RWPE1 (cell line): ENCODE measurements at regions not wholly inside any gene's neighbourhood (a gene's known extent, or its start where the extent isn't known, plus 50 kb on each side); places are given as distances from the start of the nearest gene placed in this dataset.
"Not testable (repeated sequence)": the region's sequence is repeated elsewhere in the genome, so short reads cannot be mapped to it uniquely, and the experiment has no call there.

Experiments
- CTCF ChIA-PET: fragments of 350-600 bp; sonication (Branson Sonifier 250); formaldehyde crosslinking; extraction: SDS; loops from one replicate; lab custom pipeline; 2021; lab: Yijun Ruan, JAX
- POLR2A ChIA-PET: fragments of 400-600 bp; formaldehyde crosslinking; extraction: SDS; loops from one replicate; lab custom pipeline; 2020; ENCODE audit warnings: antibody characterized with exemption; ENCODE audit not compliant: low non-redundant PET; lab: Yijun Ruan, JAX
- DNase-seq: peaks from one replicate; pipeline ENCODE4 v3.0.0; 2012; ENCODE audit warnings: low spot score
- H3K27ac ChIP-seq: fragments of 450-650 bp; 2 replicates; pipeline ENCODE4 v1.5.1; 2017
- CTCF ChIP-seq: fragments of 450-650 bp; conservative IDR thresholded peaks from 2 replicates; pipeline ENCODE4 v1.5.1; 2017; ENCODE audit warnings: low read depth, mild to moderate bottlenecking

- no peak overlapping the region for H3K27ac ChIP-seq
- CTCF ChIA-PET: interaction anchor here (1.2 kb wide), 1 partner anchor 22 kb away, joined by 3 read pairs; no protein-coding TSS in a partner anchor
- POLR2A ChIA-PET: no interaction called here
- TF ChIP-seq CTCF: no peak
- no peak for DNase-seq
Observed at GRCh38 chr14:76298896-76299295, 77.0 kb upstream of the ESRRB start.

- POLR2A ChIA-PET, CTCF ChIA-PET, DNase-seq, H3K27ac ChIP-seq: not testable (repeated sequence)
Observed at GRCh38 chr14:76303188-76303587, 72.7 kb upstream of the ESRRB start.

GRCh38 chr14:76304536-76305267 lies 71.2 kb upstream of the ESRRB start:
- no peak for DNase-seq
- POLR2A ChIA-PET: no interaction called here
- TF ChIP-seq CTCF: no peak
- CTCF ChIA-PET: no interaction called here
- no peak overlapping the region for H3K27ac ChIP-seq

- no peak for TF ChIP-seq CTCF
- ChIA-PET CTCF (no interaction called here), POLR2A (no interaction called here)
- no peak for DNase-seq
- H3K27ac ChIP-seq: no peak overlapping the region
Observed at GRCh38 chr14:76305268-76305826, 70.6 kb upstream of the ESRRB start.

GRCh38 chr14:76306131-76306530 lies 69.8 kb upstream of the ESRRB start:
- CTCF ChIA-PET: no interaction called here
- H3K27ac ChIP-seq: no peak overlapping the region
- POLR2A ChIA-PET: no interaction called here
- TF ChIP-seq CTCF: no peak
- DNase-seq: no peak

- H3K27ac ChIP-seq: no peak overlapping the region
- ChIA-PET POLR2A (no interaction called here), CTCF (no interaction called here)
- DNase-seq: no peak
- no peak for TF ChIP-seq CTCF
Observed at GRCh38 chr14:76307786-76308780, 67.9 kb upstream of the ESRRB start.
